ENCODE measurements at regions not wholly inside any gene's neighbourhood (a gene's known extent, or its start where the extent isn't known, plus 50 kb on each side); places are given as distances from the start of the nearest gene placed in this dataset.

- TF ChIP-seq CTCF (IDR thresholded peaks at IDR 0.05) (no peak), ZFX (IDR thresholded peaks at IDR 0.05; ENCODE audit: borderline replicate concordance) (no peak)
Measured at GRCh38 chr3:30470496-30470895, 135.9 kb upstream of the TGFBR2 start.

Data from 22Rv1 (cell line).